C4-2B (cell line): ENCODE measurements at regions not wholly inside any gene's neighbourhood (a gene's known extent, or its start where the extent isn't known, plus 50 kb on each side); places are given as distances from the start of the nearest gene placed in this dataset.

ENCODE experiments used
- ZFX ChIP-seq: fragments of 450-650 bp; IDR thresholded peaks from 2 replicates; pipeline ENCODE4 v1.6.1; 2017
- TF ChIP-seq, protein P1 (sequence below): fragments of 450-650 bp; conservative IDR thresholded peaks from 2 replicates; pipeline ENCODE4 v1.5.1; 2017; ENCODE audit warnings: mild to moderate bottlenecking

GRCh38 chr2:217733461-217733860 is 269.3 kb downstream of the TNS1 start:
- TF ChIP-seq, protein P1, sequence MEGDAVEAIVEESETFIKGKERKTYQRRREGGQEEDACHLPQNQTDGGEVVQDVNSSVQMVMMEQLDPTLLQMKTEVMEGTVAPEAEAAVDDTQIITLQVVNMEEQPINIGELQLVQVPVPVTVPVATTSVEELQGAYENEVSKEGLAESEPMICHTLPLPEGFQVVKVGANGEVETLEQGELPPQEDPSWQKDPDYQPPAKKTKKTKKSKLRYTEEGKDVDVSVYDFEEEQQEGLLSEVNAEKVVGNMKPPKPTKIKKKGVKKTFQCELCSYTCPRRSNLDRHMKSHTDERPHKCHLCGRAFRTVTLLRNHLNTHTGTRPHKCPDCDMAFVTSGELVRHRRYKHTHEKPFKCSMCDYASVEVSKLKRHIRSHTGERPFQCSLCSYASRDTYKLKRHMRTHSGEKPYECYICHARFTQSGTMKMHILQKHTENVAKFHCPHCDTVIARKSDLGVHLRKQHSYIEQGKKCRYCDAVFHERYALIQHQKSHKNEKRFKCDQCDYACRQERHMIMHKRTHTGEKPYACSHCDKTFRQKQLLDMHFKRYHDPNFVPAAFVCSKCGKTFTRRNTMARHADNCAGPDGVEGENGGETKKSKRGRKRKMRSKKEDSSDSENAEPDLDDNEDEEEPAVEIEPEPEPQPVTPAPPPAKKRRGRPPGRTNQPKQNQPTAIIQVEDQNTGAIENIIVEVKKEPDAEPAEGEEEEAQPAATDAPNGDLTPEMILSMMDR = no peak
- TF ChIP-seq ZFX = no peak
